Left lung (tissue), 4 donors: ENCODE measurements at regions not wholly inside any gene's neighbourhood (a gene's known extent, or its start where the extent isn't known, plus 50 kb on each side); places are given as distances from the start of the nearest gene placed in this dataset.

Experiments
- ATAC-seq: fragments of 200-7000 bp; cut with Tn5 transposase; one replicate; pipeline ENCODE4 v1.9.1; 2020; ENCODE audit warnings: moderate library complexity
- DNase-seq, 4 donors: peaks; one replicate each; pipeline ENCODE4 v3.0.0-alpha.2; 2013 to 2020
- H3K27ac ChIP-seq, 2 donors: fragments of 200-600 bp; sonication (generic) in 1 of 2; one replicate each; pipeline versions ENCODE4 v1.5.0 to v1.8.0; 2020 to 2021
- H3K27me3 ChIP-seq, 2 donors: fragments of 200-600 bp; sonication (generic) in 1 of 2; one replicate each; pipeline versions ENCODE4 v1.5.0 to v1.8.0; 2020 to 2021
- H3K36me3 ChIP-seq, 2 donors: fragments of 200-600 bp; sonication (generic) in 1 of 2; one replicate each; pipeline versions ENCODE4 v1.5.0 to v1.8.0; 2020 to 2021
- H3K4me1 ChIP-seq, 2 donors: fragments of 200-600 bp; one replicate each; pipeline ENCODE4 v1.8.0; 2021
- H3K4me3 ChIP-seq, 2 donors: fragments of 200-600 bp; sonication (generic) in 1 of 2; one replicate each; pipeline versions ENCODE4 v1.5.0 to v1.8.0; 2020 to 2021; ENCODE audit warnings: mild to moderate bottlenecking in 1 of 2
- H3K9me3 ChIP-seq, 2 donors: fragments of 200-600 bp; sonication (generic) in 1 of 2; one replicate each; pipeline versions ENCODE4 v1.5.0 to v1.8.0; 2020 to 2021
- CTCF ChIP-seq, 2 donors: fragments of 200-600 bp; sonication (generic) in 1 of 2; IDR thresholded peaks; one replicate each; pipeline versions ENCODE4 v1.5.0 to v1.8.0; 2021; ENCODE audit warnings: antibody characterized with exemption in 2 of 2
- intact Hi-C, 2 donors: fragments of 100-400 bp; cut with DNase I; formaldehyde crosslinking; loops; one replicate each; pipeline versions ENCODE4 v1.11.2 to v1.14.2; 2022
- donor health status: DM: no; HTN: yes; CAD: no.
- donor health status: DM: no; HTN: no; CAD: no.

GRCh38 chr10:118957966-118958365, 71.5 kb upstream of the NANOS1 start:
- DNase-seq (no peak), ATAC-seq (no peak)
- no peaks in the 10 kb centered on the region for H3K27me3 ChIP-seq
- H3K4me1 ChIP-seq: peaks cover 0 to 5% of the 10 kb centered on the region in 2 donors
- H3K4me3 ChIP-seq: no peak overlapping the region
- no peak overlapping the region for H3K27ac ChIP-seq
- H3K9me3 ChIP-seq: no peaks in the 10 kb centered on the region
- TF ChIP-seq CTCF (IDR thresholded peaks at IDR 0.05): no peak
- H3K36me3 ChIP-seq: no peaks in the 10 kb centered on the region
- intact Hi-C loops: no loop called here

- Histone ChIP-seq H3K4me1 (peaks cover 0 to 5% of the 10 kb centered on the region in 2 donors), H3K27me3 (no peaks in the 10 kb centered on the region), H3K36me3 (no peaks in the 10 kb centered on the region), H3K9me3 (no peaks in the 10 kb centered on the region), H3K4me3 (no peak overlapping the region), H3K27ac (no peak overlapping the region)
- DNase-seq: no peak
- no peak for TF ChIP-seq CTCF (IDR thresholded peaks at IDR 0.05)
- no peak for ATAC-seq
- intact Hi-C loops: no loop called here
These were observed 71.0 kb upstream of the NANOS1 start for GRCh38 chr10:118958559-118958958.

- Histone ChIP-seq H3K27ac (no peak overlapping the region), H3K4me3 (no peak overlapping the region), H3K36me3 (no peaks in the 10 kb centered on the region), H3K9me3 (no peaks in the 10 kb centered on the region), H3K27me3 (no peaks in the 10 kb centered on the region), H3K4me1 (peaks cover 0 to 5% of the 10 kb centered on the region in 2 donors)
- intact Hi-C loops: no loop called here
- peak; percentile 97 for ATAC-seq
- DNase-seq: peak in 2 of 4 donors; percentile 35 to 71
- no peak for TF ChIP-seq CTCF (IDR thresholded peaks at IDR 0.05)
These were observed 70.3 kb upstream of the NANOS1 start for GRCh38 chr10:118958984-118959925.

- no peaks in the 10 kb centered on the region for H3K9me3 ChIP-seq
- no peak for ATAC-seq
These were observed 69.1 kb upstream of the NANOS1 start for GRCh38 chr10:118960157-118961090.

More at GRCh38 chr10:118960157-118961090, 69.1 kb upstream of the NANOS1 start:
- intact Hi-C loops: no loop called here
- Histone ChIP-seq H3K27ac (no peak overlapping the region), H3K27me3 (no peaks in the 10 kb centered on the region), H3K4me3 (no peak overlapping the region), H3K4me1 (peaks cover 0 to 5% of the 10 kb centered on the region in 2 donors), H3K36me3 (no peaks in the 10 kb centered on the region)
- TF ChIP-seq CTCF (IDR thresholded peaks at IDR 0.05): no peak
- DNase-seq: no peak
